ENCODE measurements at regions not wholly inside any gene's neighbourhood (a gene's known extent, or its start where the extent isn't known, plus 50 kb on each side); places are given as distances from the start of the nearest gene placed in this dataset.
"Not testable (repeated sequence)": the region's sequence is repeated elsewhere in the genome, so short reads cannot be mapped to it uniquely, and the experiment has no call there.

GRCh38 chr2:43066541-43067253 lies 159.7 kb downstream of the ZFP36L2 start:
- H3K36me3 ChIP-seq (ENCODE audit: insufficient read depth, low read length); H3K4me1 ChIP-seq (ENCODE audit: insufficient read depth, low read length); H3K9ac ChIP-seq (ENCODE audit: low read depth, low read length); H3K27ac ChIP-seq (ENCODE audit: low read depth, low read length); H3K9me3 ChIP-seq (ENCODE audit: insufficient read depth, low read depth, low read length); H3K4me3 ChIP-seq (ENCODE audit: low read length); H3K27me3 ChIP-seq (ENCODE audit: insufficient read depth, low read length): not testable (repeated sequence)
- WGBS, result 92% methylated on average over 20 of the region's 20 CpGs

- 93% methylated on average over 10 of the region's 10 CpGs for WGBS
- H3K27ac ChIP-seq (ENCODE audit: low read depth, low read length), result no peak overlapping the region
These were observed 160.5 kb downstream of the ZFP36L2 start for GRCh38 chr2:43065871-43066270.

GRCh38 chr2:43065036-43065435 lies 161.4 kb downstream of the ZFP36L2 start:
- 97% methylated on average over 3 of the region's 3 CpGs for WGBS

More at GRCh38 chr2:43065871-43066270, 160.5 kb downstream of the ZFP36L2 start:
- Histone ChIP-seq H3K4me3 (ENCODE audit: low read length) (no peak overlapping the region), H3K27me3 (ENCODE audit: insufficient read depth, low read length) (no peaks in the 10 kb centered on the region), H3K9ac (ENCODE audit: low read depth, low read length) (no peak overlapping the region), H3K9me3 (ENCODE audit: insufficient read depth, low read depth, low read length) (peaks cover 4% of the 10 kb centered on the region; the same call in 1 of the 2 replicates), H3K4me1 (ENCODE audit: insufficient read depth, low read length) (no peaks in the 10 kb centered on the region), H3K36me3 (ENCODE audit: insufficient read depth, low read length) (no peaks in the 10 kb centered on the region)

GRCh38 chr2:43063096-43063495 lies 163.3 kb downstream of the ZFP36L2 start:
- 92% methylated on average over 14 of the region's 32 CpGs for WGBS
- not testable (repeated sequence) for H3K4me1 ChIP-seq (ENCODE audit: insufficient read depth, low read length); H3K36me3 ChIP-seq (ENCODE audit: insufficient read depth, low read length); H3K9me3 ChIP-seq (ENCODE audit: insufficient read depth, low read depth, low read length); H3K4me3 ChIP-seq (ENCODE audit: low read length); H3K27me3 ChIP-seq (ENCODE audit: insufficient read depth, low read length); H3K9ac ChIP-seq (ENCODE audit: low read depth, low read length); H3K27ac ChIP-seq (ENCODE audit: low read depth, low read length)

More at GRCh38 chr2:43065036-43065435, 161.4 kb downstream of the ZFP36L2 start:
- Histone ChIP-seq H3K4me3 (ENCODE audit: low read length) (no peak overlapping the region), H3K27me3 (ENCODE audit: insufficient read depth, low read length) (no peaks in the 10 kb centered on the region), H3K4me1 (ENCODE audit: insufficient read depth, low read length) (no peaks in the 10 kb centered on the region), H3K27ac (ENCODE audit: low read depth, low read length) (no peak overlapping the region), H3K36me3 (ENCODE audit: insufficient read depth, low read length) (no peaks in the 10 kb centered on the region), H3K9me3 (ENCODE audit: insufficient read depth, low read depth, low read length) (peaks cover 4% of the 10 kb centered on the region; the same call in 1 of the 2 replicates), H3K9ac (ENCODE audit: low read depth, low read length) (no peak overlapping the region)

GRCh38 chr2:43062058-43062457 lies 164.3 kb downstream of the ZFP36L2 start:
- no peak overlapping the region for H3K4me3 ChIP-seq (ENCODE audit: low read length)
- no peak overlapping the region for H3K9ac ChIP-seq (ENCODE audit: low read depth, low read length)
- H3K27ac ChIP-seq (ENCODE audit: low read depth, low read length), result no peak overlapping the region
- H3K27me3 ChIP-seq (ENCODE audit: insufficient read depth, low read length), result no peaks in the 10 kb centered on the region
- peaks cover 4% of the 10 kb centered on the region; the same call in 1 of the 2 replicates for H3K9me3 ChIP-seq (ENCODE audit: insufficient read depth, low read depth, low read length)
- H3K4me1 ChIP-seq (ENCODE audit: insufficient read depth, low read length), result peaks cover 13% of the 10 kb centered on the region
- no peaks in the 10 kb centered on the region for H3K36me3 ChIP-seq (ENCODE audit: insufficient read depth, low read length)

GRCh38 chr2:43060390-43061016 lies 165.9 kb downstream of the ZFP36L2 start:
- no peaks in the 10 kb centered on the region for H3K36me3 ChIP-seq (ENCODE audit: insufficient read depth, low read length)
- peaks cover 13% of the 10 kb centered on the region for H3K4me1 ChIP-seq (ENCODE audit: insufficient read depth, low read length)
- no peak overlapping the region for H3K4me3 ChIP-seq (ENCODE audit: low read length)
- no peak overlapping the region for H3K27ac ChIP-seq (ENCODE audit: low read depth, low read length)
- WGBS, result 96% methylated on average over 3 of the region's 3 CpGs
- H3K9ac ChIP-seq (ENCODE audit: low read depth, low read length), result no peak overlapping the region
- peaks cover 4% of the 10 kb centered on the region; the same call in 1 of the 2 replicates for H3K9me3 ChIP-seq (ENCODE audit: insufficient read depth, low read depth, low read length)
- H3K27me3 ChIP-seq (ENCODE audit: insufficient read depth, low read length), result no peaks in the 10 kb centered on the region

- Histone ChIP-seq H3K9ac (ENCODE audit: low read depth, low read length) (no peak overlapping the region), H3K4me3 (ENCODE audit: low read length) (no peak overlapping the region), H3K36me3 (ENCODE audit: insufficient read depth, low read length) (no peaks in the 10 kb centered on the region), H3K27ac (ENCODE audit: low read depth, low read length) (no peak overlapping the region), H3K9me3 (ENCODE audit: insufficient read depth, low read depth, low read length) (peaks cover 4% of the 10 kb centered on the region; the same call in 1 of the 2 replicates), H3K4me1 (ENCODE audit: insufficient read depth, low read length) (peaks cover 13% of the 10 kb centered on the region), H3K27me3 (ENCODE audit: insufficient read depth, low read length) (no peaks in the 10 kb centered on the region)
- 90% methylated on average over 10 of the region's 12 CpGs for WGBS
These were observed 167.1 kb downstream of the ZFP36L2 start for GRCh38 chr2:43059183-43059897.

GRCh38 chr2:43058726-43059110 lies 167.7 kb downstream of the ZFP36L2 start:
- Histone ChIP-seq H3K4me1 (ENCODE audit: insufficient read depth, low read length) (peaks cover 13% of the 10 kb centered on the region), H3K9ac (ENCODE audit: low read depth, low read length) (no peak overlapping the region), H3K4me3 (ENCODE audit: low read length) (no peak overlapping the region), H3K9me3 (ENCODE audit: insufficient read depth, low read depth, low read length) (peaks cover 4% of the 10 kb centered on the region; the same call in 1 of the 2 replicates), H3K27me3 (ENCODE audit: insufficient read depth, low read length) (no peaks in the 10 kb centered on the region), H3K36me3 (ENCODE audit: insufficient read depth, low read length) (no peaks in the 10 kb centered on the region), H3K27ac (ENCODE audit: low read depth, low read length) (no peak overlapping the region)
- 98% methylated on average over 3 of the region's 3 CpGs for WGBS

GRCh38 chr2:43057742-43058725 lies 168.4 kb downstream of the ZFP36L2 start:
- Histone ChIP-seq H3K4me1 (ENCODE audit: insufficient read depth, low read length) (peaks cover 13% of the 10 kb centered on the region), H3K27me3 (ENCODE audit: insufficient read depth, low read length) (no peaks in the 10 kb centered on the region), H3K4me3 (ENCODE audit: low read length) (no peak overlapping the region), H3K27ac (ENCODE audit: low read depth, low read length) (no peak overlapping the region), H3K9ac (ENCODE audit: low read depth, low read length) (no peak overlapping the region), H3K9me3 (ENCODE audit: insufficient read depth, low read depth, low read length) (peaks cover 4% of the 10 kb centered on the region; the same call in 1 of the 2 replicates), H3K36me3 (ENCODE audit: insufficient read depth, low read length) (no peaks in the 10 kb centered on the region)
- WGBS, result 68% methylated on average over 20 of the region's 20 CpGs

GRCh38 chr2:43057026-43057741 lies 169.2 kb downstream of the ZFP36L2 start:
- Histone ChIP-seq H3K4me3 (ENCODE audit: low read length) (no peak overlapping the region), H3K36me3 (ENCODE audit: insufficient read depth, low read length) (no peaks in the 10 kb centered on the region), H3K4me1 (ENCODE audit: insufficient read depth, low read length) (peaks cover 13% of the 10 kb centered on the region), H3K9me3 (ENCODE audit: insufficient read depth, low read depth, low read length) (peaks cover 3% of the 10 kb centered on the region; the same call in 1 of the 2 replicates), H3K27me3 (ENCODE audit: insufficient read depth, low read length) (no peaks in the 10 kb centered on the region), H3K9ac (ENCODE audit: low read depth, low read length) (no peak overlapping the region), H3K27ac (ENCODE audit: low read depth, low read length) (no peak overlapping the region)
- 86% methylated on average over 16 of the region's 16 CpGs for WGBS

All from HUES64 (cell line).